ENCODE measurements at regions not wholly inside any gene's neighbourhood (a gene's known extent, or its start where the extent isn't known, plus 50 kb on each side); places are given as distances from the start of the nearest gene placed in this dataset.

- TF ChIP-seq CTCF (conservative IDR thresholded peaks at IDR 0.05; ENCODE audit: low read length) (no peak), EZH2phosphoT487 (IDR thresholded peaks at IDR 0.05; ENCODE audit: borderline replicate concordance, low read depth, low read length) (no peak)
These were observed 342.9 kb upstream of the PPP2R3A start for GRCh38 chr3:135622656-135623055.

Measured in OCI-LY7 (cell line).